HL-60 (cell line): ENCODE measurements at regions not wholly inside any gene's neighbourhood (a gene's known extent, or its start where the extent isn't known, plus 50 kb on each side); places are given as distances from the start of the nearest gene placed in this dataset.

Source experiments
- DNase-seq, 2 experiments: peaks; one replicate each; pipeline ENCODE4 v3.0.0-alpha.2; 2010 to 2020; ENCODE audit warnings: low read depth in 1 of 2, low spot score in 1 of 2
- H3K27ac ChIP-seq: fragments of 250-450 bp; sonication (Bioruptor Pico); replicated peaks from 2 replicates; pipeline ENCODE4 v1.5.1; 2020; ENCODE audit warnings: mild to moderate bottlenecking, moderate library complexity
- H3K27me3 ChIP-seq: fragments of 250-450 bp; sonication (Bioruptor Pico); 2 replicates; pipeline ENCODE4 v1.5.1; 2021; ENCODE audit warnings: mild to moderate bottlenecking, moderate library complexity; ENCODE audit not compliant: insufficient read depth, poor library complexity, severe bottlenecking
- H3K4me3 ChIP-seq: replicated peaks from 2 replicates; pipeline ENCODE4 v1.5.1; 2011; ENCODE audit warnings: mild to moderate bottlenecking, control low read depth, low read length; ENCODE audit not compliant: insufficient read depth
- CTCF ChIP-seq: IDR thresholded peaks from one replicate; pipeline ENCODE4 v1.5.1; 2011; ENCODE audit warnings: low read length, control low read depth, inconsistent platforms; ENCODE audit not compliant: insufficient read depth
- GABPA ChIP-seq: IDR thresholded peaks from 2 replicates; pipeline ENCODE4 v1.6.1; 2012; ENCODE audit warnings: low read depth
- POLR2AphosphoS5 ChIP-seq: IDR thresholded peaks from 2 replicates; pipeline ENCODE4 v1.6.1; 2012; ENCODE audit warnings: low read depth
- REST ChIP-seq: IDR thresholded peaks from 2 replicates; pipeline ENCODE4 v1.6.1; 2012; ENCODE audit warnings: low read depth; ENCODE audit not compliant: insufficient replicate concordance
- SPI1 ChIP-seq: IDR thresholded peaks from 2 replicates; pipeline ENCODE4 v1.6.1; 2012; ENCODE audit warnings: low read depth, mild to moderate bottlenecking, borderline replicate concordance

- TF ChIP-seq GABPA (no peak), SPI1 (no peak), CTCF (no peak), REST (no peak), POLR2AphosphoS5 (no peak)
- no peak overlapping the region for H3K27ac ChIP-seq
- no peaks in the 10 kb centered on the region for H3K27me3 ChIP-seq
- DNase-seq, result no peak
- no peak overlapping the region for H3K4me3 ChIP-seq
Observed at GRCh38 chr6:169046021-169046420, 207.6 kb downstream of the THBS2 start.

- Histone ChIP-seq H3K27ac (no peak overlapping the region), H3K4me3 (no peak overlapping the region), H3K27me3 (no peaks in the 10 kb centered on the region)
- DNase-seq, result no peak
- no peak for TF ChIP-seq GABPA
- no peak for TF ChIP-seq POLR2AphosphoS5
- no peak for TF ChIP-seq REST
- TF ChIP-seq SPI1, result no peak
- TF ChIP-seq CTCF, result no peak
Observed at GRCh38 chr6:169045486-169045885, 208.2 kb downstream of the THBS2 start.

- no peak for DNase-seq
- H3K27me3 ChIP-seq, result no peaks in the 10 kb centered on the region
- no peak overlapping the region for H3K4me3 ChIP-seq
- no peak overlapping the region for H3K27ac ChIP-seq
- TF ChIP-seq POLR2AphosphoS5, result no peak
- no peak for TF ChIP-seq REST
- no peak for TF ChIP-seq SPI1
- no peak for TF ChIP-seq GABPA
- TF ChIP-seq CTCF, result no peak
Observed at GRCh38 chr6:169044381-169045230, 209.0 kb downstream of the THBS2 start.
